ENCODE measurements at regions not wholly inside any gene's neighbourhood (a gene's known extent, or its start where the extent isn't known, plus 50 kb on each side); places are given as distances from the start of the nearest gene placed in this dataset.

- ATAC-seq = no peak
Measured at GRCh38 chr3:157573780-157574378, 70.7 kb upstream of the VEPH1 start.

- ATAC-seq = no peak
Measured at GRCh38 chr3:157573281-157573680, 70.1 kb upstream of the VEPH1 start.

- ATAC-seq = peak in 1 of 2 donors; percentile 30
Measured at GRCh38 chr3:157572559-157573270, 69.5 kb upstream of the VEPH1 start.

- ATAC-seq = no peak
Measured at GRCh38 chr3:157566596-157566995, 63.4 kb upstream of the VEPH1 start.

- no peak for ATAC-seq
Measured at GRCh38 chr3:157559401-157559800, 56.2 kb upstream of the VEPH1 start.

Data from activated CD4-positive, CD25-positive, alpha-beta regulatory T cell treated with anti-CD3 and anti-CD28 coated beads, Interleukin-2, amount 50 U/mL, for 24 hours (primary cell).